ENCODE measurements at regions not wholly inside any gene's neighbourhood (a gene's known extent, or its start where the extent isn't known, plus 50 kb on each side); places are given as distances from the start of the nearest gene placed in this dataset.
"Not testable (repeated sequence)": the region's sequence is repeated elsewhere in the genome, so short reads cannot be mapped to it uniquely, and the experiment has no call there.

- no peak for DNase-seq
- Histone ChIP-seq H3K4me1 (peaks cover 0 to 3% (median 0%) of the 10 kb centered on the region in 4 donors), H3K9me3 (no peaks in the 10 kb centered on the region), H3K27me3 (no peaks in the 10 kb centered on the region), H3K36me3 (no peaks in the 10 kb centered on the region), H3K27ac (no peak overlapping the region), H3K4me3 (no peak overlapping the region)
- intact Hi-C loops (cut with DNase I; ENCODE audit: low total_unique reads) (no loop called here), in situ Hi-C loops (cut with MboI; ENCODE audit: low pct_ligation_motif_present in 1 of 4, low pct_unique_long_range_greater_than_20kb in 1 of 4, low sequenced_read_pairs in 3 of 4) (loop anchor here in 2 of 4 donors (25.0 kb wide), 2 partner anchors 290 to 415 kb away; no protein-coding TSS in a partner anchor)
- TF ChIP-seq CTCF (IDR thresholded peaks at IDR 0.05) (no peak), POLR2A (IDR thresholded peaks at IDR 0.05) (no peak), EP300 (IDR thresholded peaks at IDR 0.05; ENCODE audit: low read depth) (no peak), POLR2AphosphoS5 (IDR thresholded peaks at IDR 0.05) (no peak)
- WGBS, 2 donors (ENCODE audit: low coverage in 1 of 2): 65 to 72% methylated on average over 2 of the region's 2 CpGs
Measured at GRCh38 chr1:192497214-192497794, 78.3 kb upstream of the RGS1 start.

GRCh38 chr1:192498092-192498491, 77.5 kb upstream of the RGS1 start:
- H3K4me1 ChIP-seq; H3K27me3 ChIP-seq; H3K27ac ChIP-seq; H3K36me3 ChIP-seq; intact Hi-C loops (cut with DNase I; ENCODE audit: low total_unique reads); H3K4me3 ChIP-seq; H3K9me3 ChIP-seq; DNase-seq: not testable (repeated sequence)
- 97% methylated on average over 13 of the region's 13 CpGs; no CpG with 5 or more reads in 1 of the 2 donors for WGBS, 2 donors (ENCODE audit: low coverage in 1 of 2)
- in situ Hi-C loops (cut with MboI; ENCODE audit: low pct_ligation_motif_present in 1 of 4, low pct_unique_long_range_greater_than_20kb in 1 of 4, low sequenced_read_pairs in 3 of 4): loop anchor here in 2 of 4 donors (25.0 kb wide), 2 partner anchors 289 to 414 kb away; no protein-coding TSS in a partner anchor

DNA sequence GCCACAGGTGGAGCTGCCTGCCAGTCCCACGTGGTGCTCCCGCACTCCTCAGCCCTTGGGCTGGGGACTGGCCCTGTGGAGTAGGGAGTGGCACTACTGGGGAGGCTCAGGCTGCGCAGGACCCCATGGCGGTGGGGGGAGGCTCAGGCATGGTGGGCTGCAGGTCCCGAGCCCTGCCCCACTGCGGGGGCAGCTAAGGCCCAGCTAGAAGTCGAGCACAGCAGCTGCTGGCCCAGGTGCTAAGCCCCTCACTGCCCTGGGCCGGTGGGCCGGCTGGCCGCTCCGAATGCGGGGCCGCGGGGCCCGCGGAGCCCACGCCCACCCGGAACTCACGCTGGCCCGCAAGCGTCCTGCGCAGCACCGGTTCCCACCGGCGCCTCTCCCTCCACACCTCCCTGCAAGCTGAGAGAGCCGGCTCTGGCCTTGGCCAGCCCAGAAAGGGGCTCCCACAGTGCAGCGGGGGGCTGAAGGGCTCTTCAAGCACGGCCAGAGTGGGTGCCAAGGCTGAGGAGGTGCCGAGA, 76.5 kb upstream of the RGS1 start:
- H3K27ac ChIP-seq; H3K36me3 ChIP-seq; intact Hi-C loops (cut with DNase I; ENCODE audit: low total_unique reads); H3K9me3 ChIP-seq; H3K27me3 ChIP-seq; DNase-seq; H3K4me1 ChIP-seq; H3K4me3 ChIP-seq: not testable (repeated sequence)
- WGBS, 2 donors (ENCODE audit: low coverage in 1 of 2): 93 to 97% methylated on average over 15 to 24 of the region's 29 CpGs
- in situ Hi-C loops (cut with MboI; ENCODE audit: low pct_ligation_motif_present in 1 of 4, low pct_unique_long_range_greater_than_20kb in 1 of 4, low sequenced_read_pairs in 3 of 4): loop anchor here in 2 of 4 donors (25.0 kb wide), 2 partner anchors 288 to 413 kb away; no protein-coding TSS in a partner anchor

- H3K27me3 ChIP-seq; H3K9me3 ChIP-seq; in situ Hi-C loops (cut with MboI; ENCODE audit: low pct_ligation_motif_present in 1 of 4, low pct_unique_long_range_greater_than_20kb in 1 of 4, low sequenced_read_pairs in 3 of 4); H3K36me3 ChIP-seq; H3K27ac ChIP-seq; DNase-seq; H3K4me3 ChIP-seq; intact Hi-C loops (cut with DNase I; ENCODE audit: low total_unique reads); H3K4me1 ChIP-seq: not testable (repeated sequence)
- 97 to 100% methylated on average over 3 to 11 of the region's 23 CpGs for WGBS, 2 donors (ENCODE audit: low coverage in 1 of 2)
Measured at GRCh38 chr1:192500541-192500940, 75.0 kb upstream of the RGS1 start.

DNA sequence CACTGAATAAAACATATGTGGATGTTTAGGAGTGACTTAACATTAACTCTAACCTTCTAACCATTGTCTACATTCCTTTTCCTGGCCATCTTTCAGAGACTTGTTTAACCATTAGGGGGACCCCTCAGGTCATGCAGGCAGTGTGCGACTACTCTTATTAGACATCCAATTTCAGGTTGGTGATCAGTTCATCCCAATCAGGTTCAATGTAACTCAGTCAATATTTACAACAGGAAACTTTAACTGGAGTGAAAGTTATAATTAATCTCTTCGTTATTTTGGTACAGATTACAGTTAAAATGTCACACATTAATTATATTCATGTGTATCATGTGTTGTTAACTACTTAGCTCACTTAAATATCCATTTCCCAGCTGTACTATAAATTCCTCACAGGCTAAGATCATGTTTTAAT, 68.8 kb upstream of the RGS1 start:
- DNase-seq: no peak
- Histone ChIP-seq H3K27me3 (no peaks in the 10 kb centered on the region), H3K36me3 (no peaks in the 10 kb centered on the region), H3K27ac (no peak overlapping the region), H3K4me3 (no peak overlapping the region), H3K4me1 (no peaks in the 10 kb centered on the region), H3K9me3 (no peaks in the 10 kb centered on the region)
- TF ChIP-seq CTCF (IDR thresholded peaks at IDR 0.05) (no peak), EP300 (IDR thresholded peaks at IDR 0.05; ENCODE audit: low read depth) (no peak), POLR2AphosphoS5 (IDR thresholded peaks at IDR 0.05) (no peak), POLR2A (IDR thresholded peaks at IDR 0.05) (no peak)
- in situ Hi-C loops (cut with MboI; ENCODE audit: low pct_ligation_motif_present in 1 of 4, low pct_unique_long_range_greater_than_20kb in 1 of 4, low sequenced_read_pairs in 3 of 4) (no loop called here), intact Hi-C loops (cut with DNase I; ENCODE audit: low total_unique reads) (no loop called here)
- 54 to 61% methylated on average over 2 of the region's 2 CpGs for WGBS, 2 donors (ENCODE audit: low coverage in 1 of 2)
